ENCODE measurements at regions not wholly inside any gene's neighbourhood (a gene's known extent, or its start where the extent isn't known, plus 50 kb on each side); places are given as distances from the start of the nearest gene placed in this dataset.

DNA sequence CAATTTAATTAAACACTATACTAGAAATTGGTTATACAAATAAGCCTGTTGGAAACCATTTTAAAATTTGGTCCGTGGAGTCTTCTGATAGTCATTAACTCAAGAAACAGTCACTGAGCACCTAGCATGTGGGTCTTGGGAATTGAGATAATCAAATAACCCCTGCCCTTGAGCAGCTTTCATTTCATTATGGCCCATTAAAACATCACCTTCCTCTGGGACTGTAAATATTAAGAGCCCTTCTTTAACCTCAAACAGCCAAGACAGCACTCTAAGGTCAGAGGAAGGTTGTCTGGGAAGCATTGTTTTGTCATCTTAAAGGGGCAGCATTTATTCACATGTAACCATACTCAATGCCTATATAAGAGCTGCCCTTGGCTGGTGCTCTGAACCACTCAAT is 610.3 kb upstream of the USP24 start:
- TF ChIP-seq CTCF (IDR thresholded peaks at IDR 0.05) (no peak), POLR2A (IDR thresholded peaks at IDR 0.05) (no peak)
